Thyroid gland (tissue), 4 donors: ENCODE measurements at regions not wholly inside any gene's neighbourhood (a gene's known extent, or its start where the extent isn't known, plus 50 kb on each side); places are given as distances from the start of the nearest gene placed in this dataset.

Experiments used
- CTCF ChIP-seq, 6 experiments: fragments of 200-600 bp in 3 of 6; fragments of 450-650 bp in 3 of 6; sonication (generic) in 3 of 6; IDR thresholded peaks; one replicate each; pipeline ENCODE4 v1.5.1; 2016 to 2019; ENCODE audit warnings: antibody characterized with exemption in 6 of 6, mild to moderate bottlenecking in 2 of 6, inconsistent platforms in 1 of 6, moderate library complexity in 1 of 6
- POLR2A ChIP-seq, 2 donors: fragments of 450-650 bp; IDR thresholded peaks; one replicate each; pipeline ENCODE4 v1.6.1; 2017; ENCODE audit warnings: antibody characterized with exemption in 2 of 2, mild to moderate bottlenecking in 2 of 2, moderate library complexity in 1 of 2

DNA sequence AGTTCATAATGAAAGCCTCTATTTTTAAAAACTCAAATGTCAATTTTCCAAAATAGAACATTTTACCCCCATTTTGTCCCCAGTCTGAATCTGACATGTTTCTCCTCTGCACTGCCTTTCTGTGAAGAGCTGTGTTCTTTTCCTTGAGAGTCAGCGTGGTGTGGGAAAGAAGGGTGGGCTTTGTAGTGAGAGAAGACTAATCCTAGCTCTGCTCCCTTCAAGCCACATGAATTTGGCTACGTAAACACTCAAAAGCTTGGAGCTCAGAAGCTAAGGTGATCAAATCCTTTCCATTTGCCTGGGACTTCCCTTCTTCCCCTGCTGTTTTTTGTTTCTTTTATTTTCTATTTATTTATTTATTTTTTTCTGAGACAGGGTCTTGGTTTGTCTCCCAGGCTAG lies 598.5 kb downstream of the TLR4 start:
- no peak for TF ChIP-seq CTCF (IDR thresholded peaks at IDR 0.05)
- no peak for TF ChIP-seq POLR2A (IDR thresholded peaks at IDR 0.05)
